IMR-90 (cell line): ENCODE measurements at regions not wholly inside any gene's neighbourhood (a gene's known extent, or its start where the extent isn't known, plus 50 kb on each side); places are given as distances from the start of the nearest gene placed in this dataset.

Experiments used
- ATAC-seq: fragments of 200-7000 bp; cut with Tn5 transposase; 2 replicates; pipeline ENCODE4 v1.9.1; 2020; ENCODE audit warnings: low read depth, mild to moderate bottlenecking, moderate library complexity
- BruUV-seq: library from RNA; stranded (reverse); fragments of 400-500 nt; replicated peaks from 2 replicates; lab custom pipeline; 2021; lab: Mats Ljungman, UMichigan
- CTCF ChIA-PET: fragments of 300-600 bp; formaldehyde crosslinking; extraction: SDS; loops from one replicate; lab custom pipeline; 2021; ENCODE audit warnings: antibody characterized with exemption; lab: Yijun Ruan, JAX
- POLR2A ChIA-PET: fragments of 300-600 bp; sonication (Branson Sonifier 250); formaldehyde crosslinking; loops from one replicate; lab custom pipeline; 2022; ENCODE audit warnings: antibody characterized with exemption; ENCODE audit not compliant: unreplicated experiment; lab: Charles Lee
- DNase-seq: peaks from one replicate; pipeline ENCODE4 v3.0.0; 2013
- H2AFZ ChIP-seq: replicated peaks from 2 replicates; pipeline ENCODE3; 2013; ENCODE audit warnings: low read length, mild to moderate bottlenecking; ENCODE audit not compliant: poor library complexity
- H2AK5ac ChIP-seq: 2 replicates; pipeline ENCODE4 v1.6.1; 2013; ENCODE audit warnings: low read depth, low read length, inconsistent platforms
- H2AK9ac ChIP-seq: replicated peaks from 2 replicates; pipeline ENCODE3; 2013; ENCODE audit warnings: mild to moderate bottlenecking, low read depth, low read length, moderate library complexity; ENCODE audit not compliant: poor library complexity
- H2BK120ac ChIP-seq: 2 replicates; pipeline ENCODE4 v1.6.1; 2013; ENCODE audit warnings: low read depth, low read length, inconsistent platforms
- H2BK15ac ChIP-seq: 3 replicates; pipeline ENCODE4 v1.6.1; 2013; ENCODE audit warnings: low read depth, low read length, inconsistent platforms
- H2BK20ac ChIP-seq: 2 replicates; pipeline ENCODE4 v1.6.1; 2013; ENCODE audit warnings: low read depth, mild to moderate bottlenecking, inconsistent platforms, low read length, moderate library complexity
- H2BK5ac ChIP-seq: 2 replicates; pipeline ENCODE4 v1.6.1; 2013; ENCODE audit warnings: mild to moderate bottlenecking, low read depth, low read length, inconsistent platforms; ENCODE audit not compliant: poor library complexity, severe bottlenecking
- H3K14ac ChIP-seq: replicated peaks from 2 replicates; pipeline ENCODE4 v1.6.1; 2013; ENCODE audit warnings: low read depth, low read length, inconsistent platforms
- H3K18ac ChIP-seq: 2 replicates; pipeline ENCODE4 v1.6.1; 2013; ENCODE audit warnings: low read depth, low read length, control low read depth
- H3K23ac ChIP-seq: 2 replicates; pipeline ENCODE4 v1.6.1; 2013; ENCODE audit warnings: low read depth, low read length, inconsistent platforms
- H3K27ac ChIP-seq: 2 replicates; pipeline ENCODE4 v1.5.1; 2013; ENCODE audit warnings: mild to moderate bottlenecking, control low read depth, low read length; ENCODE audit not compliant: insufficient read depth
- H3K27me3 ChIP-seq: 2 replicates; pipeline ENCODE4 v1.6.1; 2013; ENCODE audit warnings: low read length; ENCODE audit not compliant: control insufficient read depth, insufficient read depth
- H3K36me3 ChIP-seq: 2 replicates; pipeline ENCODE4 v1.6.1; 2013; ENCODE audit warnings: low read length, mixed read lengths; ENCODE audit not compliant: control insufficient read depth, insufficient read depth
- H3K4ac ChIP-seq: 2 replicates; pipeline ENCODE4 v1.6.1; 2013; ENCODE audit warnings: low read depth, low read length, inconsistent platforms
- H3K4me1 ChIP-seq: 2 replicates; pipeline ENCODE4 v1.6.1; 2013; ENCODE audit warnings: low read length, mixed read lengths; ENCODE audit not compliant: control insufficient read depth, insufficient read depth
- H3K4me2 ChIP-seq: 2 replicates; pipeline ENCODE4 v1.6.1; 2013; ENCODE audit warnings: low read depth, mild to moderate bottlenecking, control low read depth, low read length, moderate library complexity
- H3K4me3 ChIP-seq: 2 replicates; pipeline ENCODE4 v1.5.1; 2013; ENCODE audit warnings: low read depth, mild to moderate bottlenecking, control low read depth, low read length, moderate library complexity; ENCODE audit not compliant: insufficient read depth
- H3K56ac ChIP-seq: 2 replicates; pipeline ENCODE4 v1.6.1; 2013; ENCODE audit warnings: low read length, inconsistent platforms; ENCODE audit not compliant: insufficient read depth; ENCODE audit errors: extremely low read depth
- H3K79me1 ChIP-seq, 2 experiments: 2 replicates each; pipeline ENCODE4 v1.6.1; 2013; ENCODE audit warnings: low read length in 2 of 2, inconsistent platforms in 1 of 2, low read depth in 1 of 2
- H3K9ac ChIP-seq: 2 replicates; pipeline ENCODE4 v1.6.1; 2013; ENCODE audit warnings: low read depth, low read length, control low read depth
- H3K9me1 ChIP-seq: 2 replicates; pipeline ENCODE4 v1.6.1; 2013; ENCODE audit warnings: low read length, inconsistent platforms; ENCODE audit not compliant: insufficient read depth
- H3K9me3 ChIP-seq: 2 replicates; pipeline ENCODE4 v1.6.1; 2013; ENCODE audit warnings: low read length; ENCODE audit not compliant: control insufficient read depth, insufficient read depth
- H4K20me1 ChIP-seq: 2 replicates; pipeline ENCODE4 v1.6.1; 2013; ENCODE audit warnings: low read length, inconsistent platforms; ENCODE audit not compliant: insufficient read depth
- H4K5ac ChIP-seq: 2 replicates; pipeline ENCODE4 v1.6.1; 2013; ENCODE audit warnings: mild to moderate bottlenecking, low read depth, low read length, control low read depth
- H4K8ac ChIP-seq, 2 experiments: 2 replicates each; pipeline ENCODE4 v1.6.1; 2013; ENCODE audit warnings: low read depth in 2 of 2, low read length in 2 of 2, control low read depth in 1 of 2, inconsistent platforms in 1 of 2
- H4K91ac ChIP-seq: 2 replicates; pipeline ENCODE4 v1.6.1; 2013; ENCODE audit warnings: low read depth, low read length, inconsistent platforms; ENCODE audit not compliant: insufficient read depth
- CEBPB ChIP-seq: IDR thresholded peaks from 2 replicates; pipeline ENCODE4 v1.6.1; 2012; ENCODE audit warnings: low read depth, low read length, improper control_type of control experiment
- FOS ChIP-seq: fragments of 150-350 bp; IDR thresholded peaks from 2 replicates; pipeline ENCODE4 v1.6.1; 2016; ENCODE audit warnings: low read depth, low read length
- RCOR1 ChIP-seq: IDR thresholded peaks from 2 replicates; pipeline ENCODE4 v1.6.1; 2012; ENCODE audit warnings: mild to moderate bottlenecking, low read length, improper control_type of control experiment; ENCODE audit not compliant: insufficient replicate concordance
- dilution Hi-C: fragments of 300-500 bp; cut with HindIII; formaldehyde crosslinking; loops from one replicate; pipeline ENCODE4 v1.14.3; 2018; ENCODE audit warnings: low sequenced_read_pairs; ENCODE audit not compliant: unreplicated experiment
- in situ Hi-C: fragments of 300-500 bp; cut with MboI; formaldehyde crosslinking; loops from 3 replicates; pipeline ENCODE4 v1.14.3; 2019; ENCODE audit warnings: low sequenced_read_pairs, inconsistent platforms, mixed read lengths
- intact Hi-C: fragments of 100-400 bp; cut with micrococcal nuclease; formaldehyde crosslinking; loops from 2 replicates; pipeline ENCODE4 v1.10.0; 2022
- TF ChIP-seq, protein P1 (sequence below): conservative IDR thresholded peaks from 2 replicates; pipeline ENCODE4 v1.5.1; 2012; ENCODE audit warnings: mild to moderate bottlenecking, low read depth, low read length, improper control_type of control experiment

GRCh38 chr3:110806924-110807323 lies 264.7 kb upstream of the NECTIN3 start:
- Histone ChIP-seq H3K4ac (peak overlapping the region; percentile 70), H3K14ac (peak overlapping the region; percentile 26), H2BK5ac (peak overlapping the region; percentile 82), H3K56ac (no peak overlapping the region), H2BK20ac (peak overlapping the region; percentile 73), H3K4me1 (peaks cover 3% of the 10 kb centered on the region), H4K91ac (peak overlapping the region; percentile 61), H3K18ac (peak overlapping the region; percentile 57; the same call in 1 of the 2 replicates), H3K4me3 (no peak overlapping the region), H4K5ac (peak overlapping the region; percentile 18; the same call in 1 of the 2 replicates), H3K9ac (no peak overlapping the region), H2BK15ac (peak overlapping the region; percentile 83; the same call in 1 of the 3 replicates), H4K8ac (peak overlapping the region in 1 of 2 experiments; percentile 50; a peak in 1 of 4 replicates), H3K79me1 (peaks cover 0 to 3% of the 10 kb centered on the region in 2 experiments; a peak in 1 of 4 replicates), H3K4me2 (0 out of 2 replicates have a peak overlapping the region, but pooled peaks have one; percentile 18), H3K27me3 (no peaks in the 10 kb centered on the region), H2AK9ac (no peak overlapping the region), H2AK5ac (peak overlapping the region; percentile 67), H3K36me3 (no peaks in the 10 kb centered on the region), H3K23ac (peak overlapping the region; percentile 44; the same call in 1 of the 2 replicates), H4K20me1 (no peaks in the 10 kb centered on the region), H3K9me3 (no peaks in the 10 kb centered on the region), H3K27ac (peak overlapping the region; percentile 60; the same call in 1 of the 2 replicates), H3K9me1 (peaks cover 3% of the 10 kb centered on the region), H2AFZ (no peak overlapping the region), H2BK120ac (peak overlapping the region; percentile 90)
- intact Hi-C loops (no loop called here), in situ Hi-C loops (no loop called here), dilution Hi-C loops (no loop called here)
- ChIA-PET CTCF (interaction anchor here (0.7 kb wide), 1 partner anchor 136 kb away, joined by 4 read pairs; no protein-coding TSS in a partner anchor), POLR2A (interaction anchor here (0.6 kb wide), 1 partner anchor 1860 kb away, joined by 11 read pairs; no protein-coding TSS in a partner anchor)
- DNase-seq (peak; percentile 53), ATAC-seq (peak; percentile 70; the same call in 1 of the 2 replicates)
- TF ChIP-seq RCOR1: no peak
- TF ChIP-seq FOS: peak; percentile 47; the same call in 1 of the 2 replicates
- TF ChIP-seq, protein P1, sequence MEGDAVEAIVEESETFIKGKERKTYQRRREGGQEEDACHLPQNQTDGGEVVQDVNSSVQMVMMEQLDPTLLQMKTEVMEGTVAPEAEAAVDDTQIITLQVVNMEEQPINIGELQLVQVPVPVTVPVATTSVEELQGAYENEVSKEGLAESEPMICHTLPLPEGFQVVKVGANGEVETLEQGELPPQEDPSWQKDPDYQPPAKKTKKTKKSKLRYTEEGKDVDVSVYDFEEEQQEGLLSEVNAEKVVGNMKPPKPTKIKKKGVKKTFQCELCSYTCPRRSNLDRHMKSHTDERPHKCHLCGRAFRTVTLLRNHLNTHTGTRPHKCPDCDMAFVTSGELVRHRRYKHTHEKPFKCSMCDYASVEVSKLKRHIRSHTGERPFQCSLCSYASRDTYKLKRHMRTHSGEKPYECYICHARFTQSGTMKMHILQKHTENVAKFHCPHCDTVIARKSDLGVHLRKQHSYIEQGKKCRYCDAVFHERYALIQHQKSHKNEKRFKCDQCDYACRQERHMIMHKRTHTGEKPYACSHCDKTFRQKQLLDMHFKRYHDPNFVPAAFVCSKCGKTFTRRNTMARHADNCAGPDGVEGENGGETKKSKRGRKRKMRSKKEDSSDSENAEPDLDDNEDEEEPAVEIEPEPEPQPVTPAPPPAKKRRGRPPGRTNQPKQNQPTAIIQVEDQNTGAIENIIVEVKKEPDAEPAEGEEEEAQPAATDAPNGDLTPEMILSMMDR: no peak
- TF ChIP-seq CEBPB: no peak
- no TSS peak for BruUV-seq
